ENCODE measurements at regions not wholly inside any gene's neighbourhood (a gene's known extent, or its start where the extent isn't known, plus 50 kb on each side); places are given as distances from the start of the nearest gene placed in this dataset.
"Not testable (repeated sequence)": the region's sequence is repeated elsewhere in the genome, so short reads cannot be mapped to it uniquely, and the experiment has no call there.

GRCh38 chr14:104306450-104307040, 168.2 kb downstream of the KIF26A start:
- DNase-seq = no peak

GRCh38 chr14:104307246-104307626, 168.8 kb downstream of the KIF26A start:
- DNase-seq = no peak

GRCh38 chr14:104307627-104308401, 169.4 kb downstream of the KIF26A start:
- no peak for DNase-seq

GRCh38 chr14:104308534-104308933, 170.1 kb downstream of the KIF26A start:
- DNase-seq = not testable (repeated sequence)

- no peak for DNase-seq
Measured at GRCh38 chr14:104309657-104310369, 171.4 kb downstream of the KIF26A start.

GRCh38 chr14:104311358-104311757, 173.0 kb downstream of the KIF26A start:
- no peak for DNase-seq

- no peak for DNase-seq
Measured at GRCh38 chr14:104313674-104314073, 175.3 kb downstream of the KIF26A start.

GRCh38 chr14:104314251-104314941, 176.0 kb downstream of the KIF26A start:
- no peak for DNase-seq

GRCh38 chr14:104315169-104315568, 176.8 kb downstream of the KIF26A start:
- no peak for DNase-seq

- no peak for DNase-seq
Measured at GRCh38 chr14:104315625-104316024, 177.2 kb downstream of the KIF26A start.

- no peak for DNase-seq
Measured at GRCh38 chr14:104316121-104316722, 177.8 kb downstream of the KIF26A start.

GRCh38 chr14:104316723-104317491, 178.5 kb downstream of the KIF26A start:
- no peak for DNase-seq

GRCh38 chr14:104317492-104317805, 179.1 kb downstream of the KIF26A start:
- no peak for DNase-seq

GRCh38 chr14:104317975-104318557, 179.7 kb downstream of the KIF26A start:
- no peak for DNase-seq

GRCh38 chr14:104318558-104319490, 180.4 kb downstream of the KIF26A start:
- DNase-seq = no peak

GRCh38 chr14:104319491-104320241, 181.3 kb downstream of the KIF26A start:
- no peak for DNase-seq

GRCh38 chr14:104320611-104321086, 182.3 kb downstream of the KIF26A start:
- no peak for DNase-seq

GRCh38 chr14:104321088-104321801, 182.9 kb downstream of the KIF26A start:
- DNase-seq = no peak

- no peak for DNase-seq
Measured at GRCh38 chr14:104321802-104322130, 183.4 kb downstream of the KIF26A start.
